ENCODE measurements at regions not wholly inside any gene's neighbourhood (a gene's known extent, or its start where the extent isn't known, plus 50 kb on each side); places are given as distances from the start of the nearest gene placed in this dataset.

GRCh38 chr4:134663742-134664141, 462.2 kb upstream of the PABPC4L start:
- ATAC-seq, result no peak
- Histone ChIP-seq H3K9ac (ENCODE audit: low read length) (no peak overlapping the region), H3K27me3 (ENCODE audit: insufficient read depth, low read length) (no peaks in the 10 kb centered on the region), H3K4me1 (ENCODE audit: control insufficient read depth in 1 of 2, insufficient read depth in 2 of 2, low read length in 2 of 2) (peaks cover 0 to 7% of the 10 kb centered on the region in 2 experiments; a peak in 1 of 4 replicates), H3K4me2 (ENCODE audit: low read length) (no peak overlapping the region), H3K36me3 (ENCODE audit: control insufficient read depth in 1 of 2, insufficient read depth in 2 of 2, low read length in 2 of 2) (no peaks in the 10 kb centered on the region), H2AFZ (ENCODE audit: low read depth, low read length, poor library complexity, severe bottlenecking) (no peak overlapping the region), H3K4me3 (replicated peaks in 1 of 2; ENCODE audit: low read depth in 1 of 2, low read length in 2 of 2) (no peak overlapping the region), H3K9me3 (ENCODE audit: control insufficient read depth in 1 of 2, insufficient read depth in 1 of 2, low read depth in 1 of 2, low read length in 2 of 2) (no peaks in the 10 kb centered on the region), H4K20me1 (ENCODE audit: insufficient read depth) (no peaks in the 10 kb centered on the region), H3K79me2 (ENCODE audit: insufficient read depth, low read length) (no peaks in the 10 kb centered on the region), H3K27ac (ENCODE audit: low read depth, low read length) (no peak overlapping the region), H3K9me2 (ENCODE audit: insufficient read depth) (no peaks in the 10 kb centered on the region)
- no TSS peak for BruUV-seq (replicated peaks)
- POLR2A ChIA-PET, result no interaction called here
- intact Hi-C loops (cut with micrococcal nuclease), result no loop called here
- DNase-seq (ENCODE audit: low read depth, low spot score), result no peak
- CTCF ChIA-PET, result no interaction called here
- TF ChIP-seq JUND (IDR thresholded peaks at IDR 0.05), result no peak
- TF ChIP-seq YY1 (IDR thresholded peaks at IDR 0.05; ENCODE audit: extremely low read depth, insufficient replicate concordance, low read depth, low read length), result no peak
- TF ChIP-seq TCF7L2 (IDR thresholded peaks at IDR 0.05; ENCODE audit: borderline replicate concordance, extremely low read depth, insufficient read depth, insufficient read length), result no peak
- TF ChIP-seq SIN3A (IDR thresholded peaks at IDR 0.05; ENCODE audit: low read depth), result no peak
- TF ChIP-seq, protein P1, sequence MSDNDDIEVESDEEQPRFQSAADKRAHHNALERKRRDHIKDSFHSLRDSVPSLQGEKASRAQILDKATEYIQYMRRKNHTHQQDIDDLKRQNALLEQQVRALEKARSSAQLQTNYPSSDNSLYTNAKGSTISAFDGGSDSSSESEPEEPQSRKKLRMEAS (IDR thresholded peaks at IDR 0.05), result no peak
- no peak for TF ChIP-seq ZFX (IDR thresholded peaks at IDR 0.05)
- no peak for TF ChIP-seq EZH2 (IDR thresholded peaks at IDR 0.05)
- TF ChIP-seq ELF1 (IDR thresholded peaks at IDR 0.05; ENCODE audit: borderline replicate concordance, low read depth), result no peak
- TF ChIP-seq, protein P2, sequence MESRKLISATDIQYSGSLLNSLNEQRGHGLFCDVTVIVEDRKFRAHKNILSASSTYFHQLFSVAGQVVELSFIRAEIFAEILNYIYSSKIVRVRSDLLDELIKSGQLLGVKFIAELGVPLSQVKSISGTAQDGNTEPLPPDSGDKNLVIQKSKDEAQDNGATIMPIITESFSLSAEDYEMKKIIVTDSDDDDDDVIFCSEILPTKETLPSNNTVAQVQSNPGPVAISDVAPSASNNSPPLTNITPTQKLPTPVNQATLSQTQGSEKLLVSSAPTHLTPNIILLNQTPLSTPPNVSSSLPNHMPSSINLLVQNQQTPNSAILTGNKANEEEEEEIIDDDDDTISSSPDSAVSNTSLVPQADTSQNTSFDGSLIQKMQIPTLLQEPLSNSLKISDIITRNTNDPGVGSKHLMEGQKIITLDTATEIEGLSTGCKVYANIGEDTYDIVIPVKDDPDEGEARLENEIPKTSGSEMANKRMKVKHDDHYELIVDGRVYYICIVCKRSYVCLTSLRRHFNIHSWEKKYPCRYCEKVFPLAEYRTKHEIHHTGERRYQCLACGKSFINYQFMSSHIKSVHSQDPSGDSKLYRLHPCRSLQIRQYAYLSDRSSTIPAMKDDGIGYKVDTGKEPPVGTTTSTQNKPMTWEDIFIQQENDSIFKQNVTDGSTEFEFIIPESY (IDR thresholded peaks at IDR 0.05; ENCODE audit: extremely low read depth, insufficient replicate concordance, low read length), result no peak
- TF ChIP-seq CEBPB (IDR thresholded peaks at IDR 0.05; ENCODE audit: low read depth), result no peak
- TF ChIP-seq RAD21 (IDR thresholded peaks at IDR 0.05; ENCODE audit: low read depth), result no peak
- TF ChIP-seq ZNF274 (IDR thresholded peaks at IDR 0.05; ENCODE audit: low read depth, low read length), result no peak
- TF ChIP-seq POLR2AphosphoS5 (IDR thresholded peaks at IDR 0.05; ENCODE audit: low read depth, low read length), result no peak
- no peak for TF ChIP-seq EGR1 (IDR thresholded peaks at IDR 0.05; ENCODE audit: low read depth)
- TF ChIP-seq, protein P3, sequence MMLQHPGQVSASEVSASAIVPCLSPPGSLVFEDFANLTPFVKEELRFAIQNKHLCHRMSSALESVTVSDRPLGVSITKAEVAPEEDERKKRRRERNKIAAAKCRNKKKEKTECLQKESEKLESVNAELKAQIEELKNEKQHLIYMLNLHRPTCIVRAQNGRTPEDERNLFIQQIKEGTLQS (IDR thresholded peaks at IDR 0.05), result no peak
- TF ChIP-seq SP1 (IDR thresholded peaks at IDR 0.05; ENCODE audit: low read depth), result no peak
- TF ChIP-seq, protein P4, sequence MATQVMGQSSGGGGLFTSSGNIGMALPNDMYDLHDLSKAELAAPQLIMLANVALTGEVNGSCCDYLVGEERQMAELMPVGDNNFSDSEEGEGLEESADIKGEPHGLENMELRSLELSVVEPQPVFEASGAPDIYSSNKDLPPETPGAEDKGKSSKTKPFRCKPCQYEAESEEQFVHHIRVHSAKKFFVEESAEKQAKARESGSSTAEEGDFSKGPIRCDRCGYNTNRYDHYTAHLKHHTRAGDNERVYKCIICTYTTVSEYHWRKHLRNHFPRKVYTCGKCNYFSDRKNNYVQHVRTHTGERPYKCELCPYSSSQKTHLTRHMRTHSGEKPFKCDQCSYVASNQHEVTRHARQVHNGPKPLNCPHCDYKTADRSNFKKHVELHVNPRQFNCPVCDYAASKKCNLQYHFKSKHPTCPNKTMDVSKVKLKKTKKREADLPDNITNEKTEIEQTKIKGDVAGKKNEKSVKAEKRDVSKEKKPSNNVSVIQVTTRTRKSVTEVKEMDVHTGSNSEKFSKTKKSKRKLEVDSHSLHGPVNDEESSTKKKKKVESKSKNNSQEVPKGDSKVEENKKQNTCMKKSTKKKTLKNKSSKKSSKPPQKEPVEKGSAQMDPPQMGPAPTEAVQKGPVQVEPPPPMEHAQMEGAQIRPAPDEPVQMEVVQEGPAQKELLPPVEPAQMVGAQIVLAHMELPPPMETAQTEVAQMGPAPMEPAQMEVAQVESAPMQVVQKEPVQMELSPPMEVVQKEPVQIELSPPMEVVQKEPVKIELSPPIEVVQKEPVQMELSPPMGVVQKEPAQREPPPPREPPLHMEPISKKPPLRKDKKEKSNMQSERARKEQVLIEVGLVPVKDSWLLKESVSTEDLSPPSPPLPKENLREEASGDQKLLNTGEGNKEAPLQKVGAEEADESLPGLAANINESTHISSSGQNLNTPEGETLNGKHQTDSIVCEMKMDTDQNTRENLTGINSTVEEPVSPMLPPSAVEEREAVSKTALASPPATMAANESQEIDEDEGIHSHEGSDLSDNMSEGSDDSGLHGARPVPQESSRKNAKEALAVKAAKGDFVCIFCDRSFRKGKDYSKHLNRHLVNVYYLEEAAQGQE (IDR thresholded peaks at IDR 0.05; ENCODE audit: low read depth), result no peak
- TF ChIP-seq CTCF (IDR thresholded peaks at IDR 0.05 in 2 of 3, conservative IDR thresholded peaks at IDR 0.05 in 1 of 3; ENCODE audit: borderline replicate concordance in 1 of 3, insufficient read depth in 1 of 3, low read depth in 2 of 3, low read length in 2 of 3), result no peak
- TF ChIP-seq FOSL1 (IDR thresholded peaks at IDR 0.05; ENCODE audit: low read depth), result no peak
- TF ChIP-seq POLR2A (IDR thresholded peaks at IDR 0.05; ENCODE audit: borderline replicate concordance, extremely low read depth, insufficient read depth, insufficient read length), result no peak
- RAD21 ChIA-PET (ENCODE audit: low non-redundant PET in 1 of 2, low total read pairs in 2 of 2, uncharacterized antibody in 2 of 2, unreplicated experiment in 2 of 2), result no interaction called here

All from HCT116 (cell line).